SU-DHL-6 (cell line): ENCODE measurements at regions not wholly inside any gene's neighbourhood (a gene's known extent, or its start where the extent isn't known, plus 50 kb on each side); places are given as distances from the start of the nearest gene placed in this dataset.

Experiments
- CTCF ChIP-seq: fragments of 200-600 bp; sonication (generic); IDR thresholded peaks from one replicate; pipeline ENCODE4 v1.5.1; 2017; ENCODE audit warnings: antibody characterized with exemption, mild to moderate bottlenecking, low read length, moderate library complexity; ENCODE audit not compliant: insufficient read depth, poor library complexity, severe bottlenecking
- EZH2phosphoT487 ChIP-seq: fragments of 200-600 bp; sonication (generic), shearing (Covaris generic); conservative IDR thresholded peaks from 2 replicates; pipeline ENCODE4 v1.6.1; 2018; ENCODE audit warnings: mild to moderate bottlenecking, antibody characterized with exemption, low read length, moderate library complexity, mixed read lengths

GRCh38 chr18:30487962-30488361, 554.6 kb downstream of the DSC3 start:
- TF ChIP-seq CTCF (no peak), EZH2phosphoT487 (no peak)
